ENCODE measurements at regions not wholly inside any gene's neighbourhood (a gene's known extent, or its start where the extent isn't known, plus 50 kb on each side); places are given as distances from the start of the nearest gene placed in this dataset.
A peak's percentile ranks its signal among the peaks of the same experiment; 100 is the strongest.
"Not testable (repeated sequence)": the region's sequence is repeated elsewhere in the genome, so short reads cannot be mapped to it uniquely, and the experiment has no call there.

DNA sequence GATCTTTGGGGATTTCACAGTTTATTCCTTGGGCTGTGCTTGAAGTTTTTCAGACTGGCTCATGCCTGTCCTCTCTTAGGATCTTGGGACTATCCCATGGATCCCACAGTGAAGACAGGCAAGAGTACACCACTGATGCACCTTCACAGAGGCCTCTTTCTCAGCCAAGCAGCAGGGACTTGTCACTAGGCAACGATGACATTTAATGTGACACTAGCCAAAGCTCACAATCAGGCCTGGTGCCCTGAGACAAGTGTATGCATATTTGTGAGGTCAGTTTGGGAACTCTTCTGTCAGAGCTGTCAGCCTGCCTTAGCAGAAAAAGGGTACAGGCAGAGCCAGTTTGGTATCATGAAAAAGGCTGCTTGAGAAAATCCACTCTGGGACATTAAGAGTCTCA lies 68.7 kb downstream of the RBMY1F start:
- H3K27ac Mint-ChIP-seq; H3K27ac ChIP-seq (ENCODE audit: low read depth, low read length); H3K4me1 ChIP-seq (ENCODE audit: control insufficient read depth in 2 of 2, insufficient read depth in 2 of 2, low read length in 2 of 2); H3K27me3 ChIP-seq (ENCODE audit: control insufficient read depth in 2 of 2, insufficient read depth in 2 of 2, low read length in 2 of 2); H3K9me3 Mint-ChIP-seq; H3K4me3 ChIP-seq (ENCODE audit: low read length); H3K4me3 Mint-ChIP-seq; CTCF ChIA-PET; POLR2A ChIA-PET; H3K27me3 Mint-ChIP-seq; ATAC-seq; DNase-seq; H3K36me3 Mint-ChIP-seq; intact Hi-C loops (cut with micrococcal nuclease); H3K9me3 ChIP-seq (ENCODE audit: control insufficient read depth in 2 of 3, low read length in 3 of 3); H3K4me1 Mint-ChIP-seq; H3K36me3 ChIP-seq (ENCODE audit: control insufficient read depth in 2 of 3, insufficient read depth in 3 of 3, low read length in 3 of 3): not testable (repeated sequence)

DNA sequence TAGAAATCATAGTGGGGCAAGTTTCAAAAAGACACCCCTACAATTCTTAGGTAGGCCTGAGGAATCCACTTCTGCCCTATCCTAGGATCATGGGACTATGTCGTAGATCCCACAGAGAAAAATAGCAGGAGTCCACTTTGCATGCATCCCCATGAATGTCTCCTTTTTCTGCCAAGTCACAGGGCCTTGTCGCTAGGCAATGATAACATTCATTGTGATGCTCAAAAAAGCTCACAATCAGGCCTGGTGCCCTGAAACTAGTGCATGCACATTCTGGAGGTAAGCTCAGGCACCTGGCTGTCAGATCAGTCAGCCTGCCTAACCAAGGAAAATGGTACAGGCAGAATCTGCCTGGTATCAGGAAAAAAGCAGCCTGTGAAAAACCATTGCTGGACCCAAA lies 74.6 kb downstream of the RBMY1F start:
- H3K27me3 ChIP-seq (ENCODE audit: control insufficient read depth in 2 of 2, insufficient read depth in 2 of 2, low read length in 2 of 2); H3K27me3 Mint-ChIP-seq; intact Hi-C loops (cut with micrococcal nuclease); H3K27ac ChIP-seq (ENCODE audit: low read depth, low read length); H3K9me3 Mint-ChIP-seq; H3K9me3 ChIP-seq (ENCODE audit: control insufficient read depth in 2 of 3, low read length in 3 of 3); H3K36me3 ChIP-seq (ENCODE audit: control insufficient read depth in 2 of 3, insufficient read depth in 3 of 3, low read length in 3 of 3); POLR2A ChIA-PET; H3K36me3 Mint-ChIP-seq; H3K4me3 ChIP-seq (ENCODE audit: low read length); DNase-seq; H3K4me1 Mint-ChIP-seq; H3K27ac Mint-ChIP-seq; CTCF ChIA-PET; ATAC-seq; H3K4me1 ChIP-seq (ENCODE audit: control insufficient read depth in 2 of 2, insufficient read depth in 2 of 2, low read length in 2 of 2); H3K4me3 Mint-ChIP-seq: not testable (repeated sequence)

DNA sequence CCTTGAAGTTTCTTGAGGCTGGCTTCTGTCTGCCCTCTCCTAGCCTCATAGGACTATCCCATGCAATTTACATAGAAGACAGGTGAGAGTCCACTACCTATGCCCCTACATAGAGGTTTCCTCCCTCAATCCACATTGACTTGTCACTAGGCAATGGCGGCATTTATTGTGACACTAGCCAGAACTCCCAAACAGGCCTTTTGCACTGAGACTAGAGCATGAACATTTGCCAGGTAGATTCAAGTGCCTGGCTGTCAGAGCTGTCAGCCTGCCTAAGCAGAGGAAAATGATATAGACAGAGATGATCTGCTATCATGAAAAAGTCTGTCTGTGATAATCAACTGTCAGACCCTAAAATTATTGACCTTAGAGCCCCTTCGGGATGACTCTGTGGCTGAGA lies 81.2 kb downstream of the RBMY1F start:
- H3K4me1 ChIP-seq (ENCODE audit: control insufficient read depth in 2 of 2, insufficient read depth in 2 of 2, low read length in 2 of 2); H3K4me1 Mint-ChIP-seq; H3K9me3 ChIP-seq (ENCODE audit: control insufficient read depth in 2 of 3, low read length in 3 of 3); POLR2A ChIA-PET; DNase-seq; H3K4me3 Mint-ChIP-seq; H3K27ac ChIP-seq (ENCODE audit: low read depth, low read length); H3K27me3 ChIP-seq (ENCODE audit: control insufficient read depth in 2 of 2, insufficient read depth in 2 of 2, low read length in 2 of 2); H3K27me3 Mint-ChIP-seq; ATAC-seq; H3K36me3 Mint-ChIP-seq; intact Hi-C loops (cut with micrococcal nuclease); H3K36me3 ChIP-seq (ENCODE audit: control insufficient read depth in 2 of 3, insufficient read depth in 3 of 3, low read length in 3 of 3); H3K9me3 Mint-ChIP-seq; H3K4me3 ChIP-seq (ENCODE audit: low read length); H3K27ac Mint-ChIP-seq; CTCF ChIA-PET: not testable (repeated sequence)

GRCh38 chrY:22097310-22097709 lies 85.4 kb downstream of the RBMY1F start:
- H3K9me3 Mint-ChIP-seq; H3K36me3 Mint-ChIP-seq; H3K27me3 Mint-ChIP-seq; H3K4me3 ChIP-seq (ENCODE audit: low read length); intact Hi-C loops (cut with micrococcal nuclease); H3K4me1 Mint-ChIP-seq; POLR2A ChIA-PET; CTCF ChIA-PET; ATAC-seq; H3K27me3 ChIP-seq (ENCODE audit: control insufficient read depth in 2 of 2, insufficient read depth in 2 of 2, low read length in 2 of 2); H3K4me3 Mint-ChIP-seq; H3K36me3 ChIP-seq (ENCODE audit: control insufficient read depth in 2 of 3, insufficient read depth in 3 of 3, low read length in 3 of 3); H3K27ac ChIP-seq (ENCODE audit: low read depth, low read length); H3K9me3 ChIP-seq (ENCODE audit: control insufficient read depth in 2 of 3, low read length in 3 of 3); H3K27ac Mint-ChIP-seq; H3K4me1 ChIP-seq (ENCODE audit: control insufficient read depth in 2 of 2, insufficient read depth in 2 of 2, low read length in 2 of 2); DNase-seq: not testable (repeated sequence)

DNA sequence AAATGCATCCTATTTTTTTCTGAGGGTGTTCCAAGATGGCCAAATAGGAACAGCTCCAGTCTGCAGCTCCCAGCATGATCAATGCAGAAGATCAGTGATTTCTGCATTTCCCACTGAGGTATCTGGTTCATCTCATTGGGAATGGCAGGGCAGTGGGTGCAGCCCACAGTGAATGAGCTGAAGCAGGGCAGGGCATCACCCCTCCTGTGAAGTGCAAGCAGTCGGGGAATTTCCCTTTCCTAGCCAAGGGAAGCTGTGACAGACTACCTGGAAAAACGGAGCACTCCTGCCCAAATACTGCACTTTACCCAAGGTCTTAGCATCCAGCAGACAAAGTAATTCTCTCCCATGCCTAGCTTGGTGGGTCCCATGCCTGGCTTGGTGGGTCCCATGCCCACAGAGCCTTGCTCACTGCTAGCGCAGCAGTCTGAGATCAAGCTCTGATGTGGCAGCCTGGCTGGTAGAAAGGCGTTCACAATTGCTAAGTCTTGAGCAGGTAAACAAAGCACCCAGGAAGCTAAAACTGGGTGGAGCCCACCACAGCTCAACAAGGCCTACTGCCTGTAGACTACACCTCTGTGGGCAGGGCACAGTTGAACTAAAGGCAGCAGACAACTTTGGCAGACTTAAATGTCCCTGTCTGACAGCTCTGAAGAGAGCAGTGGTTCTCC lies 96.6 kb downstream of the RBMY1F start:
- peak; percentile 66 for ATAC-seq
- H3K4me3 ChIP-seq (ENCODE audit: low read length); CTCF ChIA-PET; POLR2A ChIA-PET; H3K36me3 Mint-ChIP-seq; intact Hi-C loops (cut with micrococcal nuclease); H3K27ac Mint-ChIP-seq; H3K4me1 Mint-ChIP-seq; H3K27ac ChIP-seq (ENCODE audit: low read depth, low read length); DNase-seq; H3K36me3 ChIP-seq (ENCODE audit: control insufficient read depth in 2 of 3, insufficient read depth in 3 of 3, low read length in 3 of 3); H3K27me3 Mint-ChIP-seq; H3K27me3 ChIP-seq (ENCODE audit: control insufficient read depth in 2 of 2, insufficient read depth in 2 of 2, low read length in 2 of 2); H3K4me1 ChIP-seq (ENCODE audit: control insufficient read depth in 2 of 2, insufficient read depth in 2 of 2, low read length in 2 of 2); H3K9me3 Mint-ChIP-seq; H3K4me3 Mint-ChIP-seq; H3K9me3 ChIP-seq (ENCODE audit: control insufficient read depth in 2 of 3, low read length in 3 of 3): not testable (repeated sequence)

- DNase-seq; H3K27me3 Mint-ChIP-seq; POLR2A ChIA-PET; intact Hi-C loops (cut with micrococcal nuclease); H3K27ac Mint-ChIP-seq; H3K36me3 Mint-ChIP-seq; H3K9me3 Mint-ChIP-seq; H3K27me3 ChIP-seq (ENCODE audit: control insufficient read depth in 2 of 2, insufficient read depth in 2 of 2, low read length in 2 of 2); H3K27ac ChIP-seq (ENCODE audit: low read depth, low read length); H3K4me1 ChIP-seq (ENCODE audit: control insufficient read depth in 2 of 2, insufficient read depth in 2 of 2, low read length in 2 of 2); H3K9me3 ChIP-seq (ENCODE audit: control insufficient read depth in 2 of 3, low read length in 3 of 3); H3K4me3 ChIP-seq (ENCODE audit: low read length); H3K4me1 Mint-ChIP-seq; CTCF ChIA-PET; ATAC-seq; H3K4me3 Mint-ChIP-seq; H3K36me3 ChIP-seq (ENCODE audit: control insufficient read depth in 2 of 3, insufficient read depth in 3 of 3, low read length in 3 of 3): not testable (repeated sequence)
These were observed 110.5 kb downstream of the RBMY1F start for GRCh38 chrY:22072270-22072669.

GRCh38 chrY:22060149-22060548 lies 122.6 kb downstream of the RBMY1F start:
- not testable (repeated sequence) for H3K9me3 Mint-ChIP-seq; H3K9me3 ChIP-seq (ENCODE audit: control insufficient read depth in 2 of 3, low read length in 3 of 3)

More at GRCh38 chrY:22060149-22060548, 122.6 kb downstream of the RBMY1F start:
- H3K27ac ChIP-seq (ENCODE audit: low read depth, low read length); ATAC-seq; POLR2A ChIA-PET; H3K4me3 Mint-ChIP-seq; H3K27me3 ChIP-seq (ENCODE audit: control insufficient read depth in 2 of 2, insufficient read depth in 2 of 2, low read length in 2 of 2); H3K36me3 Mint-ChIP-seq; DNase-seq; CTCF ChIA-PET; H3K4me1 Mint-ChIP-seq; H3K4me3 ChIP-seq (ENCODE audit: low read length); H3K36me3 ChIP-seq (ENCODE audit: control insufficient read depth in 2 of 3, insufficient read depth in 3 of 3, low read length in 3 of 3); H3K27ac Mint-ChIP-seq; intact Hi-C loops (cut with micrococcal nuclease); H3K4me1 ChIP-seq (ENCODE audit: control insufficient read depth in 2 of 2, insufficient read depth in 2 of 2, low read length in 2 of 2); H3K27me3 Mint-ChIP-seq: not testable (repeated sequence)

All from naive thymus-derived CD4-positive, alpha-beta T cell (primary cell).